Erythroblast (primary cell): ENCODE measurements at regions not wholly inside any gene's neighbourhood (a gene's known extent, or its start where the extent isn't known, plus 50 kb on each side); places are given as distances from the start of the nearest gene placed in this dataset.
"Not testable (repeated sequence)": the region's sequence is repeated elsewhere in the genome, so short reads cannot be mapped to it uniquely, and the experiment has no call there.

Experiments
- GATA1 ChIP-seq: IDR thresholded peaks from 2 replicates; pipeline ENCODE4 v1.6.1; 2011; ENCODE audit warnings: low read depth, mild to moderate bottlenecking, control low read depth, low read length, moderate library complexity
- POLR2A ChIP-seq: IDR thresholded peaks from 2 replicates; pipeline ENCODE4 v1.6.1; 2011; ENCODE audit warnings: mild to moderate bottlenecking, low read length

- TF ChIP-seq POLR2A, GATA1: not testable (repeated sequence)
Observed at GRCh38 chr7:109692613-109693012, 1122.9 kb downstream of the DNAJB9 start.
